HG02885 (cell line): ENCODE measurements at regions not wholly inside any gene's neighbourhood (a gene's known extent, or its start where the extent isn't known, plus 50 kb on each side); places are given as distances from the start of the nearest gene placed in this dataset.
"Not testable (repeated sequence)": the region's sequence is repeated elsewhere in the genome, so short reads cannot be mapped to it uniquely, and the experiment has no call there.

Experiments used
- ATAC-seq: cut with Tn5 transposase; IDR thresholded peaks from one replicate; pipeline ENCODE4 v1.9.1; 2021; ENCODE audit warnings: mild to moderate bottlenecking; ENCODE audit not compliant: unreplicated experiment, poor library complexity

GRCh38 chr4:18675586-18676525 is 654.3 kb upstream of the LCORL start:
- no peak for ATAC-seq

- no peak for ATAC-seq
These were observed 648.5 kb upstream of the LCORL start for GRCh38 chr4:18670034-18670433.

GRCh38 chr4:18669390-18669789 is 647.8 kb upstream of the LCORL start:
- no peak for ATAC-seq

GRCh38 chr4:18666322-18666721 is 644.8 kb upstream of the LCORL start:
- no peak for ATAC-seq

- no peak for ATAC-seq
These were observed 642.6 kb upstream of the LCORL start for GRCh38 chr4:18664171-18664570.

- no peak for ATAC-seq
These were observed 623.8 kb upstream of the LCORL start for GRCh38 chr4:18645351-18645750.

- no peak for ATAC-seq
These were observed 619.8 kb upstream of the LCORL start for GRCh38 chr4:18641334-18641733.

GRCh38 chr4:18638031-18638430 is 616.5 kb upstream of the LCORL start:
- no peak for ATAC-seq

- no peak for ATAC-seq
These were observed 614.5 kb upstream of the LCORL start for GRCh38 chr4:18636001-18636585.

GRCh38 chr4:18635531-18635930 is 614.0 kb upstream of the LCORL start:
- no peak for ATAC-seq

GRCh38 chr4:18631586-18631985 is 610.0 kb upstream of the LCORL start:
- ATAC-seq = no peak

GRCh38 chr4:18630218-18631110 is 608.9 kb upstream of the LCORL start:
- no peak for ATAC-seq

- ATAC-seq = no peak
These were observed 606.0 kb upstream of the LCORL start for GRCh38 chr4:18627447-18628005.

GRCh38 chr4:18626996-18627395 is 605.4 kb upstream of the LCORL start:
- ATAC-seq = no peak

- ATAC-seq = no peak
These were observed 604.8 kb upstream of the LCORL start for GRCh38 chr4:18626366-18626765.

- no peak for ATAC-seq
These were observed 599.6 kb upstream of the LCORL start for GRCh38 chr4:18621186-18621585.

GRCh38 chr4:18616720-18617119 is 595.2 kb upstream of the LCORL start:
- ATAC-seq = no peak

GRCh38 chr4:18611026-18611425 is 589.5 kb upstream of the LCORL start:
- no peak for ATAC-seq

GRCh38 chr4:18608908-18609533 is 587.5 kb upstream of the LCORL start:
- no peak for ATAC-seq

- ATAC-seq = not testable (repeated sequence)
These were observed 581.1 kb upstream of the LCORL start for GRCh38 chr4:18602610-18603009.
